ENCODE measurements at regions not wholly inside any gene's neighbourhood (a gene's known extent, or its start where the extent isn't known, plus 50 kb on each side); places are given as distances from the start of the nearest gene placed in this dataset.

DNA sequence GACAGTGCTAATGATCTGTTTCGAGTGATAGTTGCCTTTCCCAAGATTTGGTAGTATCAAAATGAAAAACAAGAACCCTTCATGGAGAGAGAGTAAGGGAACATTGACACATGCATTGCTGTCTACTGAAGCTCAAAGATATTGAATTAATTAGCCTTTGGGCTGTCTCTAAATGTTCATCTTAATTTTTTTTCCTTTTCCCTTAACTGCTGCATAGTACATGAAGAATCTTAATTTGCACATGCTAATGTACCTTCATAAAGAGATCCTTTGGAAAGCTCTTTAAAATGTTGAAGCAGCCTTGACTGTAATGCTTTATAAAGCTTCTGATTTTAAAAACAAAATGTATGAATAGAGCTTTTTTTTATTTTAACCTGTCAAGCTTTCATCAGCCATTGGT is 452.2 kb downstream of the TUSC7 start:
- TF ChIP-seq CTCF (IDR thresholded peaks at IDR 0.05) (no peak), POLR2A (IDR thresholded peaks at IDR 0.05) (no peak)

Data from Peyer's patch (tissue), 4 donors.